HepG2 (cell line): ENCODE measurements at regions not wholly inside any gene's neighbourhood (a gene's known extent, or its start where the extent isn't known, plus 50 kb on each side); places are given as distances from the start of the nearest gene placed in this dataset.

Experiments
- CTCF ChIP-seq: sonication (generic); formaldehyde crosslinking; IDR thresholded peaks from 2 replicates; pipeline ENCODE4 v1.5.0; 2020; ENCODE audit warnings: mild to moderate bottlenecking, missing genetic modification reagents, moderate library complexity
- E2F5 ChIP-seq: sonication (generic); formaldehyde crosslinking; conservative IDR thresholded peaks from 2 replicates; pipeline ENCODE4 v1.4.0; 2020; ENCODE audit warnings: missing genetic modification reagents
- ETS1 ChIP-seq: sonication (generic); formaldehyde crosslinking; IDR thresholded peaks from 2 replicates; pipeline ENCODE4 v1.4.0; 2020; ENCODE audit warnings: missing genetic modification reagents
- GFI1 ChIP-seq: sonication (generic); formaldehyde crosslinking; IDR thresholded peaks from 2 replicates; pipeline ENCODE4 v1.5.0; 2020; ENCODE audit warnings: missing genetic modification reagents, mild to moderate bottlenecking, borderline replicate concordance
- POLR2AphosphoS5 ChIP-seq: IDR thresholded peaks from 2 replicates; pipeline ENCODE4 v1.6.1; 2012; ENCODE audit warnings: low read depth, low read length
- PRDM10 ChIP-seq: sonication (generic); formaldehyde crosslinking; IDR thresholded peaks from 2 replicates; pipeline ENCODE4 v1.4.0; 2020; ENCODE audit warnings: low read depth, missing genetic modification reagents
- RBFOX2 ChIP-seq: fragments of 200-400 bp; formaldehyde crosslinking; IDR thresholded peaks from 2 replicates; pipeline ENCODE4 v1.6.1; 2017; ENCODE audit warnings: low read depth, mild to moderate bottlenecking, low read length
- ZNF709 ChIP-seq: sonication (generic); formaldehyde crosslinking; IDR thresholded peaks from 2 replicates; pipeline ENCODE4 v1.5.0; 2020; ENCODE audit warnings: mild to moderate bottlenecking, missing genetic modification reagents

- TF ChIP-seq E2F5 (no peak), PRDM10 (CRISPR knock-in tag) (no peak), CTCF (no peak), POLR2AphosphoS5 (no peak), ETS1 (CRISPR knock-in tag) (no peak), GFI1 (CRISPR knock-in tag) (no peak), ZNF709 (CRISPR knock-in tag) (no peak), RBFOX2 (no peak)
Measured at GRCh38 chr6:137704802-137705159, 162.3 kb upstream of the TNFAIP3 start.
